ENCODE measurements at regions not wholly inside any gene's neighbourhood (a gene's known extent, or its start where the extent isn't known, plus 50 kb on each side); places are given as distances from the start of the nearest gene placed in this dataset.
"Not testable (repeated sequence)": the region's sequence is repeated elsewhere in the genome, so short reads cannot be mapped to it uniquely, and the experiment has no call there.

GRCh38 chr6:56729719-56730118 lies 87.0 kb upstream of the DST start:
- H3K9me3 ChIP-seq (ENCODE audit: control insufficient read depth in 2 of 2, low read length in 2 of 2) = no peaks in the 10 kb centered on the region
- H3K27ac ChIP-seq (ENCODE audit: low read depth in 2 of 2, low read length in 2 of 2) = no peak overlapping the region
- H3K9ac ChIP-seq (ENCODE audit: low read depth in 1 of 2, low read length in 2 of 2) = no peak overlapping the region
- H3K4me1 ChIP-seq (ENCODE audit: control insufficient read depth in 2 of 2, insufficient read depth in 2 of 2, low read length in 2 of 2) = peaks cover 4 to 12% of the 10 kb centered on the region in 2 donors
- no peak overlapping the region for H3K4me3 ChIP-seq (ENCODE audit: low read length in 2 of 2)
- no peaks in the 10 kb centered on the region for H3K27me3 ChIP-seq (ENCODE audit: control insufficient read depth in 2 of 2, insufficient read depth in 2 of 2, low read length in 2 of 2)
- no peaks in the 10 kb centered on the region for H3K36me3 ChIP-seq (ENCODE audit: control insufficient read depth in 2 of 2, insufficient read depth in 2 of 2, low read length in 2 of 2)

GRCh38 chr6:56729166-56729565 lies 86.5 kb upstream of the DST start:
- not testable (repeated sequence) for H3K36me3 ChIP-seq (ENCODE audit: control insufficient read depth in 2 of 2, insufficient read depth in 2 of 2, low read length in 2 of 2); H3K27ac ChIP-seq (ENCODE audit: low read depth in 2 of 2, low read length in 2 of 2); H3K27me3 ChIP-seq (ENCODE audit: control insufficient read depth in 2 of 2, insufficient read depth in 2 of 2, low read length in 2 of 2); H3K9ac ChIP-seq (ENCODE audit: low read depth in 1 of 2, low read length in 2 of 2); H3K4me3 ChIP-seq (ENCODE audit: low read length in 2 of 2); H3K9me3 ChIP-seq (ENCODE audit: control insufficient read depth in 2 of 2, low read length in 2 of 2)
- peaks cover 4 to 12% of the 10 kb centered on the region in 2 donors for H3K4me1 ChIP-seq (ENCODE audit: control insufficient read depth in 2 of 2, insufficient read depth in 2 of 2, low read length in 2 of 2)

GRCh38 chr6:56727097-56727850 lies 84.6 kb upstream of the DST start:
- H3K9me3 ChIP-seq (ENCODE audit: control insufficient read depth in 2 of 2, low read length in 2 of 2) = no peaks in the 10 kb centered on the region
- H3K9ac ChIP-seq (ENCODE audit: low read depth in 1 of 2, low read length in 2 of 2) = no peak overlapping the region
- H3K36me3 ChIP-seq (ENCODE audit: control insufficient read depth in 2 of 2, insufficient read depth in 2 of 2, low read length in 2 of 2) = no peaks in the 10 kb centered on the region
- H3K27ac ChIP-seq (ENCODE audit: low read depth in 2 of 2, low read length in 2 of 2) = no peak overlapping the region
- no peak overlapping the region for H3K4me3 ChIP-seq (ENCODE audit: low read length in 2 of 2)
- H3K4me1 ChIP-seq (ENCODE audit: control insufficient read depth in 2 of 2, insufficient read depth in 2 of 2, low read length in 2 of 2) = peaks cover 2 to 7% of the 10 kb centered on the region in 2 donors
- no peaks in the 10 kb centered on the region for H3K27me3 ChIP-seq (ENCODE audit: control insufficient read depth in 2 of 2, insufficient read depth in 2 of 2, low read length in 2 of 2)

- Histone ChIP-seq H3K27me3 (ENCODE audit: control insufficient read depth in 2 of 2, insufficient read depth in 2 of 2, low read length in 2 of 2) (no peaks in the 10 kb centered on the region), H3K27ac (ENCODE audit: low read depth in 2 of 2, low read length in 2 of 2) (no peak overlapping the region), H3K9ac (ENCODE audit: low read depth in 1 of 2, low read length in 2 of 2) (no peak overlapping the region), H3K4me3 (ENCODE audit: low read length in 2 of 2) (no peak overlapping the region), H3K4me1 (ENCODE audit: control insufficient read depth in 2 of 2, insufficient read depth in 2 of 2, low read length in 2 of 2) (peaks cover 2 to 7% of the 10 kb centered on the region in 2 donors), H3K36me3 (ENCODE audit: control insufficient read depth in 2 of 2, insufficient read depth in 2 of 2, low read length in 2 of 2) (no peaks in the 10 kb centered on the region), H3K9me3 (ENCODE audit: control insufficient read depth in 2 of 2, low read length in 2 of 2) (no peaks in the 10 kb centered on the region)
Observed at GRCh38 chr6:56725254-56725653, 82.6 kb upstream of the DST start.

- no peaks in the 10 kb centered on the region for H3K9me3 ChIP-seq (ENCODE audit: control insufficient read depth in 2 of 2, low read length in 2 of 2)
- H3K9ac ChIP-seq (ENCODE audit: low read depth in 1 of 2, low read length in 2 of 2) = no peak overlapping the region
- no peak overlapping the region for H3K27ac ChIP-seq (ENCODE audit: low read depth in 2 of 2, low read length in 2 of 2)
- H3K4me1 ChIP-seq (ENCODE audit: control insufficient read depth in 2 of 2, insufficient read depth in 2 of 2, low read length in 2 of 2) = peaks cover 2 to 7% of the 10 kb centered on the region in 2 donors
- H3K4me3 ChIP-seq (ENCODE audit: low read length in 2 of 2) = no peak overlapping the region
- H3K36me3 ChIP-seq (ENCODE audit: control insufficient read depth in 2 of 2, insufficient read depth in 2 of 2, low read length in 2 of 2) = no peaks in the 10 kb centered on the region
- H3K27me3 ChIP-seq (ENCODE audit: control insufficient read depth in 2 of 2, insufficient read depth in 2 of 2, low read length in 2 of 2) = no peaks in the 10 kb centered on the region
Observed at GRCh38 chr6:56724455-56724854, 81.8 kb upstream of the DST start.

- H3K9me3 ChIP-seq (ENCODE audit: control insufficient read depth in 2 of 2, low read length in 2 of 2) = no peaks in the 10 kb centered on the region
- H3K27me3 ChIP-seq (ENCODE audit: control insufficient read depth in 2 of 2, insufficient read depth in 2 of 2, low read length in 2 of 2) = no peaks in the 10 kb centered on the region
- H3K4me3 ChIP-seq (ENCODE audit: low read length in 2 of 2) = no peak overlapping the region
Observed at GRCh38 chr6:56720882-56721281, 78.2 kb upstream of the DST start.

GRCh38 chr6:56720202-56720601 lies 77.5 kb upstream of the DST start:
- H3K4me3 ChIP-seq (ENCODE audit: low read length in 2 of 2); H3K9ac ChIP-seq (ENCODE audit: low read depth in 1 of 2, low read length in 2 of 2); H3K36me3 ChIP-seq (ENCODE audit: control insufficient read depth in 2 of 2, insufficient read depth in 2 of 2, low read length in 2 of 2); H3K27ac ChIP-seq (ENCODE audit: low read depth in 2 of 2, low read length in 2 of 2); H3K4me1 ChIP-seq (ENCODE audit: control insufficient read depth in 2 of 2, insufficient read depth in 2 of 2, low read length in 2 of 2); H3K27me3 ChIP-seq (ENCODE audit: control insufficient read depth in 2 of 2, insufficient read depth in 2 of 2, low read length in 2 of 2); H3K9me3 ChIP-seq (ENCODE audit: control insufficient read depth in 2 of 2, low read length in 2 of 2): not testable (repeated sequence)

More at GRCh38 chr6:56720882-56721281, 78.2 kb upstream of the DST start:
- H3K36me3 ChIP-seq (ENCODE audit: control insufficient read depth in 2 of 2, insufficient read depth in 2 of 2, low read length in 2 of 2) = no peaks in the 10 kb centered on the region
- H3K4me1 ChIP-seq (ENCODE audit: control insufficient read depth in 2 of 2, insufficient read depth in 2 of 2, low read length in 2 of 2) = peaks cover 0 to 2% of the 10 kb centered on the region in 2 donors
- no peak overlapping the region for H3K9ac ChIP-seq (ENCODE audit: low read depth in 1 of 2, low read length in 2 of 2)
- H3K27ac ChIP-seq (ENCODE audit: low read depth in 2 of 2, low read length in 2 of 2) = no peak overlapping the region

GRCh38 chr6:56719315-56720058 lies 76.8 kb upstream of the DST start:
- H3K27ac ChIP-seq (ENCODE audit: low read depth in 2 of 2, low read length in 2 of 2); H3K27me3 ChIP-seq (ENCODE audit: control insufficient read depth in 2 of 2, insufficient read depth in 2 of 2, low read length in 2 of 2); H3K9me3 ChIP-seq (ENCODE audit: control insufficient read depth in 2 of 2, low read length in 2 of 2); H3K4me1 ChIP-seq (ENCODE audit: control insufficient read depth in 2 of 2, insufficient read depth in 2 of 2, low read length in 2 of 2); H3K36me3 ChIP-seq (ENCODE audit: control insufficient read depth in 2 of 2, insufficient read depth in 2 of 2, low read length in 2 of 2); H3K4me3 ChIP-seq (ENCODE audit: low read length in 2 of 2); H3K9ac ChIP-seq (ENCODE audit: low read depth in 1 of 2, low read length in 2 of 2): not testable (repeated sequence)

- no peak overlapping the region for H3K27ac ChIP-seq (ENCODE audit: low read depth in 2 of 2, low read length in 2 of 2)
- peaks cover 0 to 2% of the 10 kb centered on the region in 2 donors for H3K4me1 ChIP-seq (ENCODE audit: control insufficient read depth in 2 of 2, insufficient read depth in 2 of 2, low read length in 2 of 2)
- H3K9me3 ChIP-seq (ENCODE audit: control insufficient read depth in 2 of 2, low read length in 2 of 2) = no peaks in the 10 kb centered on the region
- H3K4me3 ChIP-seq (ENCODE audit: low read length in 2 of 2) = no peak overlapping the region
- no peaks in the 10 kb centered on the region for H3K27me3 ChIP-seq (ENCODE audit: control insufficient read depth in 2 of 2, insufficient read depth in 2 of 2, low read length in 2 of 2)
- H3K9ac ChIP-seq (ENCODE audit: low read depth in 1 of 2, low read length in 2 of 2) = no peak overlapping the region
- H3K36me3 ChIP-seq (ENCODE audit: control insufficient read depth in 2 of 2, insufficient read depth in 2 of 2, low read length in 2 of 2) = no peaks in the 10 kb centered on the region
Observed at GRCh38 chr6:56718236-56718635, 75.5 kb upstream of the DST start.

- Histone ChIP-seq H3K9ac (ENCODE audit: low read depth in 1 of 2, low read length in 2 of 2) (no peak overlapping the region), H3K36me3 (ENCODE audit: control insufficient read depth in 2 of 2, insufficient read depth in 2 of 2, low read length in 2 of 2) (no peaks in the 10 kb centered on the region), H3K4me3 (ENCODE audit: low read length in 2 of 2) (no peak overlapping the region), H3K27me3 (ENCODE audit: control insufficient read depth in 2 of 2, insufficient read depth in 2 of 2, low read length in 2 of 2) (no peaks in the 10 kb centered on the region), H3K4me1 (ENCODE audit: control insufficient read depth in 2 of 2, insufficient read depth in 2 of 2, low read length in 2 of 2) (no peaks in the 10 kb centered on the region), H3K27ac (ENCODE audit: low read depth in 2 of 2, low read length in 2 of 2) (no peak overlapping the region), H3K9me3 (ENCODE audit: control insufficient read depth in 2 of 2, low read length in 2 of 2) (no peaks in the 10 kb centered on the region)
Observed at GRCh38 chr6:56716229-56716628, 73.5 kb upstream of the DST start.
